GM18907 (cell line): ENCODE measurements at regions not wholly inside any gene's neighbourhood (a gene's known extent, or its start where the extent isn't known, plus 50 kb on each side); places are given as distances from the start of the nearest gene placed in this dataset.
"Not testable (repeated sequence)": the region's sequence is repeated elsewhere in the genome, so short reads cannot be mapped to it uniquely, and the experiment has no call there.

ENCODE experiments used
- ATAC-seq: cut with Tn5 transposase; IDR thresholded peaks from one replicate; pipeline ENCODE4 v1.9.1; 2021; ENCODE audit warnings: mild to moderate bottlenecking, moderate library complexity; ENCODE audit not compliant: unreplicated experiment

GRCh38 chr14:28820677-28821076 lies 54.1 kb downstream of the FOXG1 start:
- no peak for ATAC-seq

- ATAC-seq, result no peak
Observed at GRCh38 chr14:28821993-28822392, 55.4 kb downstream of the FOXG1 start.

GRCh38 chr14:28823245-28823644 lies 56.7 kb downstream of the FOXG1 start:
- ATAC-seq, result no peak

GRCh38 chr14:28830115-28830534 lies 63.5 kb downstream of the FOXG1 start:
- ATAC-seq, result no peak

- ATAC-seq, result peak; percentile 100
Observed at GRCh38 chr14:28831126-28831525, 64.5 kb downstream of the FOXG1 start.

GRCh38 chr14:28842569-28842968 lies 76.0 kb downstream of the FOXG1 start:
- not testable (repeated sequence) for ATAC-seq

- ATAC-seq, result no peak
Observed at GRCh38 chr14:28867571-28867970, 101.0 kb downstream of the FOXG1 start.

GRCh38 chr14:28870033-28870564 lies 103.5 kb downstream of the FOXG1 start:
- no peak for ATAC-seq

GRCh38 chr14:28875934-28876571 lies 109.5 kb downstream of the FOXG1 start:
- ATAC-seq, result no peak

- ATAC-seq, result no peak
Observed at GRCh38 chr14:28876572-28876945, 110.0 kb downstream of the FOXG1 start.

- ATAC-seq, result no peak
Observed at GRCh38 chr14:28877923-28878322, 111.3 kb downstream of the FOXG1 start.

GRCh38 chr14:28879573-28879996 lies 113.0 kb downstream of the FOXG1 start:
- no peak for ATAC-seq

- no peak for ATAC-seq
Observed at GRCh38 chr14:28886940-28887339, 120.4 kb downstream of the FOXG1 start.

- no peak for ATAC-seq
Observed at GRCh38 chr14:28895389-28895788, 128.8 kb downstream of the FOXG1 start.

- no peak for ATAC-seq
Observed at GRCh38 chr14:28896337-28896736, 129.8 kb downstream of the FOXG1 start.

- no peak for ATAC-seq
Observed at GRCh38 chr14:28901631-28902030, 135.0 kb downstream of the FOXG1 start.

GRCh38 chr14:28902930-28903329 lies 136.3 kb downstream of the FOXG1 start:
- no peak for ATAC-seq

GRCh38 chr14:28911521-28911920 lies 144.9 kb downstream of the FOXG1 start:
- ATAC-seq, result no peak

- no peak for ATAC-seq
Observed at GRCh38 chr14:28913056-28913455, 146.5 kb downstream of the FOXG1 start.

- ATAC-seq, result no peak
Observed at GRCh38 chr14:28926122-28926521, 159.5 kb downstream of the FOXG1 start.

GRCh38 chr14:28931999-28932398 lies 165.4 kb downstream of the FOXG1 start:
- ATAC-seq, result no peak

GRCh38 chr14:28936601-28937000 lies 170.0 kb downstream of the FOXG1 start:
- ATAC-seq, result no peak

- ATAC-seq, result no peak
Observed at GRCh38 chr14:28941758-28942157, 175.2 kb downstream of the FOXG1 start.
